Suppressor macrophage (primary cell): ENCODE measurements at regions not wholly inside any gene's neighbourhood (a gene's known extent, or its start where the extent isn't known, plus 50 kb on each side); places are given as distances from the start of the nearest gene placed in this dataset.

Experiments used
- DNase-seq, 4 experiments: peaks; one replicate each; pipeline ENCODE4 v3.0.0-alpha.2; 2020 to 2022

- no peak for DNase-seq
Observed at GRCh38 chr4:132548463-132548862, 600.6 kb upstream of the PCDH10 start.

DNA sequence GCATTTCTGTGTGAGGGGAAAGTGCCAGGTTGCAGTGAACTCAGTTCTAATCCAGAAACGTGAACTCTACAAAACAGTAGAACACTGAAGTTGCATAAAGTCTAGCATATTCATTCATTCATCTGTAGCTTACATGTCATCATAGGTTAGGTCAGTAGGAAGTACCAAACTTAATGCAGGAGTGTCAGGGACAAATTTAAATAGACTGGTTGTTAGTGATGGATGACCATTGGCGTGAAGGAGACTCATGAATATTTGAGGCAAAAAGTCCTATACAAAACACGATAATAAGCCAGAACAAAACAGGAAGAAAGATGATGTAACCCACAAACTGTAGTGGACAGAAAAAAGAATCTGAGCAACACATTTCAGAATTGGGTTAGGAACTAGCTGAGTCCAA is 592.8 kb upstream of the PCDH10 start:
- no peak for DNase-seq

- DNase-seq: no peak
Observed at GRCh38 chr4:132557660-132558059, 591.4 kb upstream of the PCDH10 start.

DNA sequence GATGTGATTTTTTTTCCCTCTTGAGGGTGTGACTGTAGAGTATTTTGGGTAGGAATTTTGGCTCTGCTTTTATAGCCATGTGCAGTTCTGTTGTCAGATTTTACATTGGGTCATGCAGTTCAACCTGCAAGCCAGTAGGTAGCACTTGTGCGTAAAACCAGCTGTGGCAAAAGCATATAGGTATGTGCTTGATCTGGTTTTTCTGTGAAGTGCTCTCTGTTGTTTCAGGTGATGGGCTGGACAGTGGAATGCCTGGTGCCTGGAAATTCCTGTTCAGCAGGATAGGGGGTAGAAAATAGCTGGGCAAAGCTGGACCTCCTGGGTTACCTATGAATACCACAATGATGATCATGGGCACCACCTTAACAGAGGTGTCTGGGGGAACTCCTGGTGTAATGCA is 584.2 kb upstream of the PCDH10 start:
- no peak for DNase-seq

GRCh38 chr4:132565542-132565941 is 583.6 kb upstream of the PCDH10 start:
- no peak for DNase-seq

DNA sequence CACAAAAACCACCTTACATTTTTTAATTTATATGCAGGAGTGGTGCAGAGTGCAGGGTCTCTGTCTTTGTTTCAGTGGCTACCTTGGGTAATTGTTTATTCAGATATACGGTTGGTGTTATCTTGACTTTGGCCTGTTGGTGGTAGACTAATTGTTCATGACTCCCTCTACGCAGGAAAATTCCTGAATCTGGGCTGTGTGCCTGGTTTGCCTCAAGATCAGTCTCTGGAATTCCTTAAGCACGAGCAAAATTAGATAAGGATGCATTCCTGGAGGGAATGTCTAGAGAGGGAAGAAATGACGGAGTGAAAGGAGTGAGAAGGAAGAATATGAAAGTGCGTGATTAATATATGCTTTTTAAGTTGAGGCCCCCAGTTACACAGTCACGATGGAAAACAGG is 576.9 kb upstream of the PCDH10 start:
- no peak for DNase-seq

- no peak for DNase-seq
Observed at GRCh38 chr4:132587626-132588025, 561.5 kb upstream of the PCDH10 start.

GRCh38 chr4:132592340-132592739 is 556.8 kb upstream of the PCDH10 start:
- no peak for DNase-seq

- DNase-seq: no peak
Observed at GRCh38 chr4:132592850-132593249, 556.2 kb upstream of the PCDH10 start.

DNA sequence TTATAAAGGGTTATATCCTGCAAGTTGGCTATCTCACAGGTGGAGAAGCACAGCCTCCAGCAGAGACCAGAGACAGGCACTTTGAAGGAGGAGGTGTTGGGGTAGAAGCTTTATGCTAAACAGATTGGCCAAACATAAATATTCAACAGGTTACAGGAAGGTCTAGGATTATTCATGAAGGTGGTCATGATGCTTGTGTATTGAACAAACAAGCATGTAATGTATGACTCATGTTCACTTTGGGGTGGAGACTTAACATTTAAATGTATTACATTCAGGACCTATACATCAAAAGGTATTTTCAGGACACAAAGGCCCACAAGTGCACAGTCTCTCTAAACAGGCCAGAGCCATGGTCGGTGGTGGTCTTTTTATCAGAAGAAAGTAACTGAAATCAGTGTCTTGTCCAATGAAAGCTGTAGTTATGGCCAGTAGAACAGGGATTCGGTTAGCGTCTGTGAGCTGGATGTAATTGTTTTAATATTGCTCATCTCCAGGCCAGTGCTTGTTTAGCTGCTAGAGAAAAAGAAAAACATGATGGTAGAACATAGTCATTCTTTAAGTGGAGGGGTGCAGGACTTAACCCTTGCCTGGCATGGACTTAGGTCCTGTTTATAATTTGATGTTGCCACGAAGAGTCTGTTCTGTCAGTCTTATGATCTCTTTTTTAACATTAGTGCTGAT is 555.2 kb upstream of the PCDH10 start:
- no peak for DNase-seq

DNA sequence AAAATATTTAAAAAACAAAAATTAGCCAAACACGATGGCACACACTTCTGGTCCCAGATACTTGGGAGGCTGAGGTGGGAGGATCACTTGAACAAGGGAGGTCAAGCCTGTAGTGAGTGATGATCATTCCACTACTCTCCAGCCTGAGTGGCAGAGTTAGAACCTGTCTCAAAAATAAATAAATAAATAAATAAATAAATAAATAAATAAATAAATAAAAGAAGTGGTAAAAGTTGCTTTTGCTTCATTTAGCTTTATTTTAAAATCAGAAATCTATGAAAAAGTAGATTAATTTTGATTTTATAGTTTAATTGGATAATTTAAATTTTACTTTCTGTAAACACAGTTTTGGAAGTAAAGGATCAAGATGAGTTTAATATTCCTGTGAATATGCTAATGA is 552.9 kb upstream of the PCDH10 start:
- DNase-seq: no peak

- DNase-seq: no peak
Observed at GRCh38 chr4:132605551-132605950, 543.5 kb upstream of the PCDH10 start.

GRCh38 chr4:132614682-132615081 is 534.4 kb upstream of the PCDH10 start:
- no peak for DNase-seq

GRCh38 chr4:132619968-132620367 is 529.1 kb upstream of the PCDH10 start:
- no peak for DNase-seq

GRCh38 chr4:132642016-132642817 is 506.9 kb upstream of the PCDH10 start:
- DNase-seq: peak; percentile 7 to 29 (median 22)

- no peak for DNase-seq
Observed at GRCh38 chr4:132646186-132646585, 502.9 kb upstream of the PCDH10 start.

GRCh38 chr4:132651196-132651595 is 497.9 kb upstream of the PCDH10 start:
- no peak for DNase-seq

DNA sequence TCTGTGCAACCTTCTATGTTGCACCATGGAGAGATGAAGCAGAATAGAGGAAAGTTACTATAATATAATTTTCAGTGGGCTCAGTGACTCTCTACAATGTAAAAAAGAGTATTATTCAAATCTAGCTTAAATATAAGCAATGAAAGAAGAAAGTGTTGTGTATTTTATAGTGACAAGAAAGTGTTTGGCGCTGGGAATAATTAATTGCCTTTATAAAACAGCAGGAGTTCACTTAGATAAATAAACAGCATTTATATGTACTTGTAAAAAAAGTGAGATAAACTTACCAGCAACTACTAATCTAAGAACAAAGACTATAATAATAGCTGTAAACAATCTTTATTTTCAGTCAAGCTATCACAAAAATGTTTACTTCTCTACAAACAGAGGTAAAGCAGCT is 488.9 kb upstream of the PCDH10 start:
- DNase-seq: no peak

GRCh38 chr4:132662456-132662855 is 486.6 kb upstream of the PCDH10 start:
- no peak for DNase-seq

DNA sequence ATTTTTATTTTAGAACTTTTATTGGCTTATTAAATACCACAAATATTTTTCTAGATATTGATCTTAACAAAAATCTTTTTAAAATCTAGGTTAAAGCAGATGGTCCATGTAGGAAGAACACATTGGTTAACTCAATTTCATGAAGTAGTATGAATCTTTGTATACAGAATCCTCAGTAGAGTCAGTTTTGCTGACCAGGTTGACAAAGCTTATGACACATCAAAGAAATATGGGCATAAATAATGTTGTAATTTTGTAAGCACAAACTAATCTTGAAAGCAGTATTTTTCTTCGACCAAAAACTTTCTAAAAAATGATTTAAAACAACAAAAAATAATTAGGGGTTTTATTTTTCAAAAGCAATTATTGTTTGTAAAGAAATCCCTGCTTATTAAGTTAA is 479.3 kb upstream of the PCDH10 start:
- DNase-seq: no peak

DNA sequence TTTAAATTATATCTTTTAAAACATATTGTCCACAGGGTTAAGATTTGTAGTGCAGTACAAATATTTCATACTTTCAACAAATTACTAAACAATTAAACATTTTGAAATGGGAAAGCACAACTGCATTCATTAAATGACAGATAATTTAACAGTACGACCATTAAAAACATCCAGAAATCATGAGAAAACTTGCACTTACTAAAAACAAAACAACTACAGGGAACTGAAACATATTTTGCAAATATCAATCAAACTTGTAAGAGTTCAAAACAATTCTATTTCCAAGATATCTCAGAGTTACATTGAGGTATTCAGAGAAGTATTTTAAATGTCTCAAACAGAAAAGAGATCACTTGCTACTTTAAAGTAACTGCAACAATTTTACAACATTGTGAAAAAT is 478.5 kb upstream of the PCDH10 start:
- no peak for DNase-seq

GRCh38 chr4:132683957-132684356 is 465.1 kb upstream of the PCDH10 start:
- no peak for DNase-seq

- no peak for DNase-seq
Observed at GRCh38 chr4:132691026-132691425, 458.1 kb upstream of the PCDH10 start.

- no peak for DNase-seq
Observed at GRCh38 chr4:132691668-132692067, 457.4 kb upstream of the PCDH10 start.
